Endothelial cell of umbilical vein (primary cell): ENCODE measurements at regions not wholly inside any gene's neighbourhood (a gene's known extent, or its start where the extent isn't known, plus 50 kb on each side); places are given as distances from the start of the nearest gene placed in this dataset.

Experiments used
- BruUV-seq: library from RNA; stranded (reverse); fragments of 400-500 nt; replicated peaks from 2 replicates; lab custom pipeline; 2021; lab: Mats Ljungman, UMichigan
- CTCF ChIA-PET: fragments of 300-600, 350-600 bp; sonication (Branson Sonifier 250); formaldehyde crosslinking; loops from one replicate; lab custom pipeline; 2021; ENCODE audit warnings: antibody characterized with exemption, inconsistent platforms; lab: Charles Lee
- POLR2A ChIA-PET: fragments of 300-600, 350-600 bp; sonication (Branson Sonifier 250); formaldehyde crosslinking; loops from one replicate; lab custom pipeline; 2021; ENCODE audit warnings: antibody characterized with exemption, inconsistent platforms; lab: Charles Lee
- DNase-seq: peaks from one replicate; pipeline ENCODE4 v3.0.0-alpha.2; 2011; ENCODE audit warnings: low read depth, low spot score
- FAIRE-seq: peaks from 2 replicates; lab custom pipeline; 2011; peaks lifted over from hg19 to GRCh38; lab: Jason Lieb, UNC
- H2AFZ ChIP-seq: 2 replicates; pipeline ENCODE4 v1.6.0; 2012; ENCODE audit warnings: low read depth, low read length, control low read depth, inconsistent platforms
- H3K27ac ChIP-seq: 2 replicates; pipeline ENCODE4 v1.5.1; 2011; ENCODE audit warnings: low read depth, mild to moderate bottlenecking, control low read depth, low read length, moderate library complexity; ENCODE audit not compliant: insufficient read depth
- H3K27me3 ChIP-seq, 2 experiments: 2 replicates each; pipeline versions ENCODE4 v1.6.0 to v1.6.1; 2011; ENCODE audit warnings: low read length in 2 of 2, mixed read lengths in 1 of 2; ENCODE audit not compliant: control insufficient read depth in 2 of 2, insufficient read depth in 2 of 2
- H3K36me3 ChIP-seq, 2 experiments: 2 replicates in 1 of 2; 3 replicates in 1 of 2; pipeline ENCODE4 v1.5.1; 2011; ENCODE audit warnings: low read length in 2 of 2, mild to moderate bottlenecking in 1 of 2, moderate library complexity in 1 of 2; ENCODE audit not compliant: control insufficient read depth in 2 of 2, insufficient read depth in 2 of 2; ENCODE audit errors: extremely low read depth in 1 of 2
- H3K4me1 ChIP-seq: 3 replicates; pipeline ENCODE4 v1.5.1; 2011; ENCODE audit warnings: mild to moderate bottlenecking, low read length; ENCODE audit not compliant: control insufficient read depth, insufficient read depth; ENCODE audit errors: extremely low read depth
- H3K4me2 ChIP-seq: 2 replicates; pipeline ENCODE4 v1.6.1; 2011; ENCODE audit warnings: low read length, control low read depth, mixed read lengths; ENCODE audit not compliant: insufficient read depth
- H3K4me3 ChIP-seq, 3 experiments: fragments of 200-600 bp in 1 of 3; sonication (generic), shearing (Covaris generic) in 1 of 3; replicated peaks in 1 of 3; 2 replicates each; pipeline ENCODE4 v1.5.1; 2011 to 2016; ENCODE audit warnings: control low read depth in 3 of 3, low read length in 3 of 3, mild to moderate bottlenecking in 2 of 3, inconsistent platforms in 1 of 3, low read depth in 1 of 3, moderate library complexity in 1 of 3; ENCODE audit not compliant: insufficient read depth in 1 of 3
- H3K79me2 ChIP-seq: 2 replicates; pipeline ENCODE4 v1.6.0; 2012; ENCODE audit warnings: low read length, inconsistent platforms; ENCODE audit not compliant: control insufficient read depth, insufficient read depth
- H3K9ac ChIP-seq: replicated peaks from 2 replicates; pipeline ENCODE3; 2011; ENCODE audit warnings: low read length, control low read depth; ENCODE audit not compliant: insufficient read depth; ENCODE audit errors: extremely low read depth
- H3K9me1 ChIP-seq: replicated peaks from 3 replicates; pipeline ENCODE4 v1.6.0; 2011; ENCODE audit warnings: mild to moderate bottlenecking, low read length; ENCODE audit not compliant: control insufficient read depth, insufficient read depth; ENCODE audit errors: extremely low read depth
- H3K9me3 ChIP-seq: replicated peaks from 2 replicates; pipeline ENCODE4 v1.5.1; 2012; ENCODE audit warnings: low read length, inconsistent platforms; ENCODE audit not compliant: control insufficient read depth, insufficient read depth
- H4K20me1 ChIP-seq: replicated peaks from 2 replicates; pipeline ENCODE3; 2011; ENCODE audit warnings: mild to moderate bottlenecking, low read length; ENCODE audit not compliant: control insufficient read depth, insufficient read depth; ENCODE audit errors: extremely low read depth
- EZH2 ChIP-seq: IDR thresholded peaks from 2 replicates; pipeline ENCODE4 v1.6.1; 2012; ENCODE audit warnings: borderline replicate concordance, low read depth, mild to moderate bottlenecking, moderate library complexity, low read length, inconsistent platforms; ENCODE audit not compliant: severe bottlenecking
- FOS ChIP-seq: IDR thresholded peaks from 2 replicates; pipeline ENCODE4 v1.6.1; 2011; ENCODE audit warnings: mild to moderate bottlenecking, low read length, moderate library complexity, borderline replicate concordance; ENCODE audit not compliant: insufficient read depth
- GATA2 ChIP-seq: IDR thresholded peaks from 2 replicates; pipeline ENCODE4 v1.7.0; 2011; ENCODE audit warnings: low read depth, mild to moderate bottlenecking, moderate library complexity, mixed read lengths, low read length; ENCODE audit not compliant: insufficient read length, insufficient read depth
- JUN ChIP-seq: IDR thresholded peaks from 2 replicates; pipeline ENCODE4 v1.6.1; 2011; ENCODE audit warnings: borderline replicate concordance, low read depth; ENCODE audit not compliant: insufficient read length, insufficient read depth
- MYC ChIP-seq: IDR thresholded peaks from one replicate; pipeline ENCODE4 v1.6.1; 2011; ENCODE audit warnings: mild to moderate bottlenecking, low read depth, low read length
- POLR2A ChIP-seq: IDR thresholded peaks from 2 replicates; pipeline ENCODE4 v1.6.1; 2012; ENCODE audit warnings: low read depth, mild to moderate bottlenecking, control low read depth, low read length
- POLR2AphosphoS5 ChIP-seq: IDR thresholded peaks from 2 replicates; pipeline ENCODE4 v1.6.1; 2012; ENCODE audit warnings: low read depth, mild to moderate bottlenecking, control low read depth, low read length, moderate library complexity; ENCODE audit not compliant: insufficient read depth
- dilution Hi-C: fragments of 300-500 bp; cut with MboI; formaldehyde crosslinking; loops from one replicate; pipeline ENCODE4 v1.15.0; 2019; ENCODE audit warnings: low sequenced_read_pairs; ENCODE audit not compliant: extremely low pct_ligation_motif_present
- intact Hi-C: fragments of 100-400 bp; cut with micrococcal nuclease; formaldehyde crosslinking; loops from one replicate; pipeline ENCODE4 v1.10.0; 2022
- TF ChIP-seq, protein P1 (sequence below): IDR thresholded peaks from 2 replicates; pipeline ENCODE4 v1.6.1; 2011; ENCODE audit not compliant: insufficient read depth, insufficient read length
- TF ChIP-seq, protein P2 (sequence below), 2 donors: IDR thresholded peaks; 1 replicate in 1 of 2; 2 replicates in 1 of 2; pipeline ENCODE4 v1.5.1; 2011; ENCODE audit warnings: low read length in 2 of 2, mild to moderate bottlenecking in 2 of 2, moderate library complexity in 2 of 2, control low read depth in 1 of 2, inconsistent platforms in 1 of 2, low read depth in 1 of 2; ENCODE audit not compliant: insufficient read depth in 1 of 2; ENCODE audit errors: extremely low read depth in 1 of 2

DNA sequence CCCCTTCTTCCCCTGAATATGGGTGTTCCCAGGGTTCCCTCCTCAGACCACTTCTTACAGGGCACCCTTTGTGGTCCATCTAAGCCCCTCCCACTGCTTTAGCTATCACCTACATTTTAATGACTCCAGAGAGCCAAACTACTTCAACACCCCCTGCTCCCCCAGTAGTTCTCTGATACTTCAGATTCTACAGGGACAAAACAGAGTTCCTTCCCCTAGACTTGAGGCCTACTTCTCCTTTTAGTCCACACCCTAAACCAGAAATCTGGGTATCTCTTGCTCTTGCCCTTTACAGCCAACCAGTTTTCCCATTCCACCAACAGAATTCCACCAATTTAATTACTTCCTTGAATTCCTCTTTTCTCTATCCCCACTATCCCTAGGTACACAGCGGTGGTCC, 107.2 kb downstream of the KCNRG start:
- no peak overlapping the region for H3K4me2 ChIP-seq
- H3K27ac ChIP-seq, result no peak overlapping the region
- H3K27me3 ChIP-seq, result no peaks in the 10 kb centered on the region
- no TSS peak for BruUV-seq
- dilution Hi-C loops (no loop called here), intact Hi-C loops (loop anchor here (5.0 to 10.0 kb wide), 3 partner anchors 145 to 562 kb away; partner anchors contain the start of gene KPNA3)
- H2AFZ ChIP-seq, result no peak overlapping the region
- H3K9me1 ChIP-seq, result no peaks in the 10 kb centered on the region
- FAIRE-seq (no peak), DNase-seq (no peak)
- no peak overlapping the region for H3K9ac ChIP-seq
- peaks cover 8% of the 10 kb centered on the region for H3K4me1 ChIP-seq
- H4K20me1 ChIP-seq, result no peaks in the 10 kb centered on the region
- TF ChIP-seq, protein P1, sequence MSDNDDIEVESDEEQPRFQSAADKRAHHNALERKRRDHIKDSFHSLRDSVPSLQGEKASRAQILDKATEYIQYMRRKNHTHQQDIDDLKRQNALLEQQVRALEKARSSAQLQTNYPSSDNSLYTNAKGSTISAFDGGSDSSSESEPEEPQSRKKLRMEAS, result no peak
- TF ChIP-seq JUN, result no peak
- TF ChIP-seq GATA2, result no peak
- TF ChIP-seq FOS, result no peak
- TF ChIP-seq POLR2AphosphoS5, result no peak
- no peak for TF ChIP-seq EZH2
- TF ChIP-seq POLR2A, result no peak
- TF ChIP-seq, protein P2, sequence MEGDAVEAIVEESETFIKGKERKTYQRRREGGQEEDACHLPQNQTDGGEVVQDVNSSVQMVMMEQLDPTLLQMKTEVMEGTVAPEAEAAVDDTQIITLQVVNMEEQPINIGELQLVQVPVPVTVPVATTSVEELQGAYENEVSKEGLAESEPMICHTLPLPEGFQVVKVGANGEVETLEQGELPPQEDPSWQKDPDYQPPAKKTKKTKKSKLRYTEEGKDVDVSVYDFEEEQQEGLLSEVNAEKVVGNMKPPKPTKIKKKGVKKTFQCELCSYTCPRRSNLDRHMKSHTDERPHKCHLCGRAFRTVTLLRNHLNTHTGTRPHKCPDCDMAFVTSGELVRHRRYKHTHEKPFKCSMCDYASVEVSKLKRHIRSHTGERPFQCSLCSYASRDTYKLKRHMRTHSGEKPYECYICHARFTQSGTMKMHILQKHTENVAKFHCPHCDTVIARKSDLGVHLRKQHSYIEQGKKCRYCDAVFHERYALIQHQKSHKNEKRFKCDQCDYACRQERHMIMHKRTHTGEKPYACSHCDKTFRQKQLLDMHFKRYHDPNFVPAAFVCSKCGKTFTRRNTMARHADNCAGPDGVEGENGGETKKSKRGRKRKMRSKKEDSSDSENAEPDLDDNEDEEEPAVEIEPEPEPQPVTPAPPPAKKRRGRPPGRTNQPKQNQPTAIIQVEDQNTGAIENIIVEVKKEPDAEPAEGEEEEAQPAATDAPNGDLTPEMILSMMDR (IDR thresholded peaks at IDR 0.05; ENCODE audit: extremely low read depth in 1 of 2, insufficient read depth in 1 of 2, low read depth in 1 of 2, low read length in 2 of 2), result no peak
- TF ChIP-seq MYC, result no peak
- no peaks in the 10 kb centered on the region for H3K36me3 ChIP-seq
- CTCF ChIA-PET, result interaction anchor here (6.8 kb wide), 1 partner anchor 39 kb away, joined by 58 read pairs; no protein-coding TSS in a partner anchor
- no peaks in the 10 kb centered on the region for H3K79me2 ChIP-seq
- no peak overlapping the region for H3K4me3 ChIP-seq
- POLR2A ChIA-PET, result no interaction called here
- H3K9me3 ChIP-seq, result no peaks in the 10 kb centered on the region
